Keratinocyte (primary cell): ENCODE measurements at regions not wholly inside any gene's neighbourhood (a gene's known extent, or its start where the extent isn't known, plus 50 kb on each side); places are given as distances from the start of the nearest gene placed in this dataset.

Experiments used
- DNase-seq: peaks from one replicate; pipeline ENCODE4 v3.0.0-alpha.2; 2011; ENCODE audit warnings: low read depth, missing footprints, low spot score
- FAIRE-seq: peaks from 2 replicates; lab custom pipeline; 2011; peaks lifted over from hg19 to GRCh38; lab: Jason Lieb, UNC
- H2AFZ ChIP-seq: 2 replicates; pipeline ENCODE4 v1.6.0; 2012; ENCODE audit warnings: low read length, control low read depth, inconsistent platforms; ENCODE audit not compliant: control insufficient read depth
- H3K27ac ChIP-seq: 2 replicates; pipeline ENCODE4 v1.5.1; 2011; ENCODE audit warnings: low read length; ENCODE audit not compliant: control insufficient read depth, insufficient read depth
- H3K27me3 ChIP-seq: 3 replicates; pipeline ENCODE4 v1.6.0; 2011; ENCODE audit warnings: low read length; ENCODE audit not compliant: control insufficient read depth, insufficient read depth; ENCODE audit errors: extremely low read depth
- H3K36me3 ChIP-seq, 2 experiments: 2 replicates in 1 of 2; 3 replicates in 1 of 2; pipeline ENCODE4 v1.5.1; 2011; ENCODE audit warnings: low read length in 2 of 2, mild to moderate bottlenecking in 1 of 2; ENCODE audit not compliant: control insufficient read depth in 2 of 2, insufficient read depth in 2 of 2; ENCODE audit errors: extremely low read depth in 1 of 2
- H3K4me1 ChIP-seq: 3 replicates; pipeline ENCODE4 v1.5.1; 2011; ENCODE audit warnings: low read length; ENCODE audit not compliant: control insufficient read depth, insufficient read depth; ENCODE audit errors: extremely low read depth
- H3K4me2 ChIP-seq: 3 replicates; pipeline ENCODE4 v1.6.0; 2011; ENCODE audit warnings: low read depth, low read length; ENCODE audit not compliant: control insufficient read depth, insufficient read depth; ENCODE audit errors: extremely low read depth
- H3K4me3 ChIP-seq, 3 experiments: fragments of 200-600 bp in 1 of 3; sonication (generic) in 1 of 3; 2 replicates in 2 of 3; 3 replicates in 1 of 3; pipeline ENCODE4 v1.5.1; 2011 to 2016; ENCODE audit warnings: low read length in 3 of 3, mild to moderate bottlenecking in 3 of 3, control low read depth in 2 of 3, inconsistent platforms in 1 of 3, low read depth in 1 of 3, mixed read lengths in 1 of 3, mixed run types in 1 of 3, moderate library complexity in 1 of 3; ENCODE audit not compliant: control insufficient read depth in 2 of 3, insufficient read depth in 2 of 3; ENCODE audit errors: extremely low read depth in 1 of 3
- H3K79me2 ChIP-seq: 2 replicates; pipeline ENCODE4 v1.6.0; 2012; ENCODE audit warnings: low read length; ENCODE audit not compliant: control insufficient read depth, insufficient read depth
- H3K9ac ChIP-seq: 3 replicates; pipeline ENCODE4 v1.6.0; 2011; ENCODE audit warnings: low read length; ENCODE audit not compliant: control insufficient read depth, insufficient read depth; ENCODE audit errors: extremely low read depth
- H3K9me1 ChIP-seq: 3 replicates; pipeline ENCODE4 v1.6.0; 2011; ENCODE audit warnings: low read length; ENCODE audit not compliant: control insufficient read depth, insufficient read depth; ENCODE audit errors: extremely low read depth
- H3K9me3 ChIP-seq: 2 replicates; pipeline ENCODE4 v1.5.1; 2012; ENCODE audit warnings: low read depth, low read length; ENCODE audit not compliant: control insufficient read depth
- H4K20me1 ChIP-seq: 3 replicates; pipeline ENCODE4 v1.6.0; 2011; ENCODE audit warnings: low read length; ENCODE audit not compliant: control insufficient read depth, insufficient read depth; ENCODE audit errors: extremely low read depth
- CTCF ChIP-seq, 3 experiments: IDR thresholded peaks in 1 of 3; conservative IDR thresholded peaks in 1 of 3; optimal IDR thresholded peaks in 1 of 3; 2 replicates in 2 of 3; 3 replicates in 1 of 3; pipeline versions ENCODE3 to v1.5.1; 2011; ENCODE audit warnings: low read length in 3 of 3, mild to moderate bottlenecking in 3 of 3, moderate library complexity in 2 of 3, control low read depth in 1 of 3, inconsistent platforms in 1 of 3; ENCODE audit not compliant: insufficient read depth in 2 of 3; ENCODE audit errors: extremely low read depth in 1 of 3
- EZH2 ChIP-seq: IDR thresholded peaks from one replicate; pipeline ENCODE4 v1.6.1; 2012; ENCODE audit warnings: inconsistent platforms, mild to moderate bottlenecking, low read length, moderate library complexity
- dilution Hi-C: fragments of 300-500 bp; cut with MboI; formaldehyde crosslinking; loops from one replicate; pipeline ENCODE4 v1.7.0; 2020; ENCODE audit warnings: low sequenced_read_pairs; ENCODE audit not compliant: extremely low pct_ligation_motif_present

- dilution Hi-C loops = no loop called here
- H3K79me2 ChIP-seq = no peaks in the 10 kb centered on the region
- H3K36me3 ChIP-seq = no peaks in the 10 kb centered on the region
- peak overlapping the region; percentile 67 for H3K4me2 ChIP-seq
- FAIRE-seq (no peak), DNase-seq (peak; percentile 19)
- no peaks in the 10 kb centered on the region for H3K9me3 ChIP-seq
- H3K4me3 ChIP-seq = peak overlapping the region; percentile 11 to 61 (median 46)
- peak overlapping the region; percentile 95 for H3K27ac ChIP-seq
- H3K9ac ChIP-seq = peak overlapping the region; percentile 74
- TF ChIP-seq EZH2 (no peak), CTCF (optimal IDR thresholded peaks at IDR 0.05 in 1 of 3, IDR thresholded peaks at IDR 0.05 in 1 of 3, conservative IDR thresholded peaks at IDR 0.05 in 1 of 3; ENCODE audit: extremely low read depth in 1 of 3, insufficient read depth in 2 of 3, low read length in 3 of 3) (no peak)
- H3K9me1 ChIP-seq = no peaks in the 10 kb centered on the region
- peak overlapping the region; percentile 82 for H2AFZ ChIP-seq
- no peaks in the 10 kb centered on the region for H3K27me3 ChIP-seq
- H4K20me1 ChIP-seq = no peaks in the 10 kb centered on the region
- H3K4me1 ChIP-seq = peaks cover 17% of the 10 kb centered on the region
These were observed 231.9 kb downstream of the C12orf75 start for GRCh38 chr12:105562199-105562971.

DNA sequence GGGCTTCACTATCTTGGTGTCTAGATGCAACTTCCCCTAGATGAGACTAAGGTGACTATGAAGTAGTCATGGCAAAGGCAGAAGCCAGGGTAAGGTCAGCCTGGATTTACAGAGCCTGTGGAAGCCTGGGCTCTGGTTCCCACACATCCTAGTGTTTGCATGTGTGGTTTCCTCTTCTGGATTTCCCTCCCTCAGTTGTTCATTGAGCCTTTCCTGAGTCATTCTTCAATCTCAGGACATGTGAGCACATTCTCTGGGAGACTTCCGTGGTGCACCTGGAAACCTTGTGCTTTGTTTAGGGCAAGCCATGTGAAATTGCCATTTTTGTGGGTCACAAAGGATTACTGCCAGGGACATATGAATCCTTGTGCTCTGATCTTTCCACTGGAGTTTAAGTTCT is 236.6 kb downstream of the C12orf75 start:
- H3K4me1 ChIP-seq = peaks cover 8% of the 10 kb centered on the region
- H3K27me3 ChIP-seq = no peaks in the 10 kb centered on the region
- no peaks in the 10 kb centered on the region for H3K79me2 ChIP-seq
- H3K4me2 ChIP-seq = no peak overlapping the region
- dilution Hi-C loops = no loop called here
- TF ChIP-seq EZH2 = no peak
- TF ChIP-seq CTCF (optimal IDR thresholded peaks at IDR 0.05 in 1 of 3, IDR thresholded peaks at IDR 0.05 in 1 of 3, conservative IDR thresholded peaks at IDR 0.05 in 1 of 3; ENCODE audit: extremely low read depth in 1 of 3, insufficient read depth in 2 of 3, low read length in 3 of 3) = no peak
- no peaks in the 10 kb centered on the region for H4K20me1 ChIP-seq
- DNase-seq = no peak
- H3K27ac ChIP-seq = no peak overlapping the region
- no peak overlapping the region for H3K4me3 ChIP-seq
- H3K9me1 ChIP-seq = no peaks in the 10 kb centered on the region
- no peak overlapping the region for H3K9ac ChIP-seq
- no peaks in the 10 kb centered on the region for H3K9me3 ChIP-seq
- H3K36me3 ChIP-seq = no peaks in the 10 kb centered on the region
- peak; percentile 17 for FAIRE-seq
- no peak overlapping the region for H2AFZ ChIP-seq
